GM21447 (cell line): ENCODE measurements at regions not wholly inside any gene's neighbourhood (a gene's known extent, or its start where the extent isn't known, plus 50 kb on each side); places are given as distances from the start of the nearest gene placed in this dataset.
"Not testable (repeated sequence)": the region's sequence is repeated elsewhere in the genome, so short reads cannot be mapped to it uniquely, and the experiment has no call there.

Source experiments
- ATAC-seq: cut with Tn5 transposase; IDR thresholded peaks from one replicate; pipeline ENCODE4 v1.9.1; 2021; ENCODE audit not compliant: unreplicated experiment

GRCh38 chr20:48448666-48449600 lies 378.9 kb downstream of the PREX1 start:
- no peak for ATAC-seq

DNA sequence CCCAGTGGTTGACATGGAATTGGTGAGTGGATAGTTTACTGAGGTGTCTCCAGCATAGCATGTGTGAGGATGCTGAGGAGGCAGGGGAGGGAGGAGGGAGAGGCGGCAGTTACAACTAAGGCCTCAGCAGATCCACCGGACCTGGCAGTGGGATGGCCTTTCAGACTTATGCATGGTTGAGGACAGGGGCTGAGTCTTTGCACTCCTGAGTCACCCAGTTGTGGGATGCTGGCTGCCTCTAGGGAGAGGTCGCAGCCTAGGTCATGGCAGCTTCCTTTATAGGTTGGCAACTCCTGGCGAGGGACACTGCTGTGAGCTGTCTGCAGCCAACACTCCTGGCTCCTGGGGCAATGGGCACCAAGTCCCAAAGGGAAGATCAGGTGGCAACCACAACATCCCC lies 380.3 kb downstream of the PREX1 start:
- ATAC-seq = no peak

DNA sequence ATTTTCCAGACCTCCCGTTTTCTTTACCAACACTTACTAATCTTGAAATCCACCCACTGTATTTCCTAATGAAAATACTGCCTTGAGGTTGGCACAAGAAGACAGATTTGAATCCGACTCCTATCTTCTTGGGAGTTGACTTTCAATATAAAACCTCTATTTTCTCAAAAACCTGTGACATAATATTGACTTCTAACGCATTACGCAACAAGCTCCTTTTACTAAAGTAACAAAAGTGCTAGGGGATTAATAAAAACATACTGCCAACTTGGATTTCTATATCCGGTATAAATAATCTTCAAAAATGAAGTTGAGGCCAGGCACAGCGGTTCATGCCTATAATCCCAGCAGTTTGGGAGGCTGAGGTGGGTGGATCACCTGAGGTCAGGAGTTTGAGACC lies 382.0 kb downstream of the PREX1 start:
- no peak for ATAC-seq

- ATAC-seq = no peak
Observed at GRCh38 chr20:48444249-48444648, 383.6 kb downstream of the PREX1 start.

DNA sequence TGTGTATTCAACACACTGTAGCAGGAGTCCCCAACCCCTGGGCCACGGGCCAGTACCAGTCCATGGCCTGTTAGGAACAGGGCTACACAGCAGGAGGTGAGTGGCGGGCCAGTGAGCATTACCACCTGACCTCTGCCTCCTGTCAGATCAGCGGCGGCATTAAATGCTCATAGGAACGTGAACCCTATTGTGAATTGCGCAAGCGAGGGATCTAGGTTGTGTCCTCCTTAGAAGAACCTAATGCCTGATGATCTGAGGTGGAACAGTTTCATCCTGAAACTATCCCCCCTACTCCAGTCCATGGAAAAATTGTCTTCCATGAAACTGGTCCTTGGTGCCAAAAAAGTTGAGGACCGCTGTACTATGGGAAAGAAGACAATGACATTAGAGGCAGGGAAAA lies 386.9 kb downstream of the PREX1 start:
- ATAC-seq = no peak

- not testable (repeated sequence) for ATAC-seq
Observed at GRCh38 chr20:48440261-48440660, 387.5 kb downstream of the PREX1 start.

- ATAC-seq = no peak
Observed at GRCh38 chr20:48437146-48437545, 390.7 kb downstream of the PREX1 start.

DNA sequence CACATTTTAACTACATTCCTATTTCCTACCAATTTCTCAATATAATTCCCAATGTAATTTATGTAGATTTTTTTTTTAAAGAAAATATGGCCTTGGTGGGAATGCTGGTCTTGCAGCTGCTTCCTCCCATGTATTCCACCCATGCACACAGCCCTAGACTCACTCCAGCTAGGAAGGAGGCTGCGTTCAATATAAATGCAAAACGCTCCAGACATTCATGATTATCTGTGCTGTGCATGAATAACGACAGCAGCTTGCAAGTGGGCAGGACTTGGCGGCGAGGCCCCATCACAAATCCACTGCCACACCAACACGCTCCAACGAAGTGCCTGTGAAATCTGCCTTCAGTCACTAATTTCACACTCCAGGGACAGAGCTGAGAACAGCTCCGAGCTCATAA lies 391.2 kb downstream of the PREX1 start:
- ATAC-seq = not testable (repeated sequence)

DNA sequence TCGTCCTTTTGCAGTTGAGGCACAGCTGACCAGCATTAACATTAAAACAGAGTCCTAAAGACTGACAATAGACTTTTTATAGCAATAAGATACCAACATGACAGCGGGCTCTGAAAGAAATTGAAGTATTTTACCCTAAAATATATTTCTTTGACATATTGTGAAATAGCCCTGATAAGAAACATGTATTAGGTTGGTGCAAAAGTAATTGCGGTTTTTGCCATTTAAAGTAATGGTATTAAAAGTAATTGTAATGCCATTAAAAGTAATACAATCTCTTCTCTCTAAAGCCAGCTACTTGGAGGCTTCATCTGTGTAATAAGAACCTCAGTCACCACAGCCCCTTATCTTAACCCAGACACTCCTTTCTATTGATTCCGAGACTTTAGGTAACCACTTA lies 394.6 kb downstream of the PREX1 start:
- ATAC-seq = no peak

GRCh38 chr20:48432494-48432832 lies 395.3 kb downstream of the PREX1 start:
- no peak for ATAC-seq

GRCh38 chr20:48431653-48432493 lies 395.9 kb downstream of the PREX1 start:
- ATAC-seq = no peak

- ATAC-seq = no peak
Observed at GRCh38 chr20:48426630-48427029, 401.2 kb downstream of the PREX1 start.

DNA sequence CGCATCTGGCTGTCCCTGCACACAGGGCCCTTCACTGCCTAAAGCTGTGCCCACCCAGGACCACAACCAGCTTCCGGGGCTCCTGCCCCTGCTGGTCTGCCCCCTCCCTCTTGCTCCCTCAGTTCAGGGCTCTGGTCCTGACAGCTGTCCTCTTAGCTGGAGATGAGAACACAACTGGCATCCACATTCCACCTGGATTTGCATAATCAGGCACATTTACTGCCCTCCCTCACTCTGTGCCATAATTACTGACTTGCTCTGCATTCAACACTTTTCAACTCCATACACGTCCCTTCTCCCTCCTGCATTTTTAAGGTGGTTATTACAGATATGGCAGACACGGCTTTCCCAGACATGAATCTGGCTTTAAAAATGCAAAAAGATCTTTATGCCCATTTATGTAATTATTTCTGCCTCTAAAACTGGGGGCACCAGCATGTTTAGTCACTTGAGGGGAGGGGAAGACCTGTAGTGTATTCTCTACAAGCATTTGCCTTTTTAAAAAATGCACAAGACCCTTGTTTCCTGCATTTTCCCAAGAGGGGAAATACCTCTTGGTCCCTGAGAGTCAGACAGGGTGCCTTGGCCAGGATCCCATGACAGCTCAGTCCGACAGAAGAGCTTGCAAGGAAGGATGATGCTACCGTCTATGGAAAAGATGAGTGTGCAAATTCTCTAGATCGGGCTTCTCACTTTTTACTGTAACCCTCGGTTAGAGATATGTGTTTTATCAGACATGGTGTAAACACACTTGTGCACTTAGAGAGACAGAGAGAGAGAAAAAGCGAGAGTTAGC lies 401.8 kb downstream of the PREX1 start:
- ATAC-seq = no peak

DNA sequence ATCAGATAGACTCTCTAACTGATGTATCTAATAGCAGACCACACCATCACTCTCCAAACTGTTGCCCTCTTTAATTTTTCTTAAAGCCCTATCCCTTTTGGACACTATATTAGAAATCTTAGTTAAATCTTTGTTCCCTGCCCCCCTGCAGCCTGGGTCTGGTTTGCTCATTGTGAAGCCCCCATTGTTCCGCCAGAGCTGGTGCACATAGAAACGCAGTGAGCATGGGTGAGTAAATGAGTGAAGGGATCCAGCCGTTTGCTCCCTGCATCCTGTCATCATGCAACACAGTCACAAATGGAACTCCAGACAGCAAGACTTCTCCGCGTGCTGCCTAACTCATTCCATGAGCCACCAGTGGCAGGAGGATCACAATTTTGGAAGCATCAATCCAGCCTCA lies 402.5 kb downstream of the PREX1 start:
- no peak for ATAC-seq

- no peak for ATAC-seq
Observed at GRCh38 chr20:48422242-48422960, 405.4 kb downstream of the PREX1 start.

GRCh38 chr20:48421547-48421946 lies 406.3 kb downstream of the PREX1 start:
- ATAC-seq = no peak

- no peak for ATAC-seq
Observed at GRCh38 chr20:48420176-48420575, 407.6 kb downstream of the PREX1 start.

- no peak for ATAC-seq
Observed at GRCh38 chr20:48419173-48419572, 408.6 kb downstream of the PREX1 start.

DNA sequence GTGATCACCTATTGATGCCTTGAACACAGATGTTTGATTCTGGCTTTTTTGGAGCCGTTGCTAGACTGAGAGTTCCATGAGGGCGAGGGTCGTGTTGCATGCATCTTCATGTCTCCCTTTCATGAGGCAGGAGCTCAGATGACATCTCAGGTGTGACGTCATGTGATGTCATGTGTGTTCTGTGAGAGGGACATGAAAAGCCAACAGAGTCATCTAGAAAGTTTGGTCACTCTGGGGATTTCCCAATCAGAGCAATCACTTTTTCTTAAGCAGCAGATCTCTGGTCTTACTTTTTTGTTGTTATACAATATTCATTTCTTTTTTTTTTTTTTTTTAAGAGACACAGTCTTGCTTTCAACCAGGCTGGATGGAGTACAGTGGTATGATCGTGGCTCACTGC lies 411.8 kb downstream of the PREX1 start:
- ATAC-seq = no peak

GRCh38 chr20:48414786-48415185 lies 413.0 kb downstream of the PREX1 start:
- no peak for ATAC-seq
